GM23338 (cell line): ENCODE measurements at regions not wholly inside any gene's neighbourhood (a gene's known extent, or its start where the extent isn't known, plus 50 kb on each side); places are given as distances from the start of the nearest gene placed in this dataset.

Experiments used
- CTCF ChIP-seq, 2 experiments: fragments of 200-600 bp in 1 of 2; sonication (generic) in 1 of 2; conservative IDR thresholded peaks; 2 replicates each; pipeline versions ENCODE4 v1.5.1 to v1.6.1; 2016 to 2017; ENCODE audit warnings: antibody characterized with exemption in 2 of 2, low read depth in 2 of 2, mild to moderate bottlenecking in 2 of 2, moderate library complexity in 1 of 2
- EZH2 ChIP-seq: fragments of 200-600 bp; sonication (generic); IDR thresholded peaks from one replicate; pipeline ENCODE4 v1.8.0; 2017; ENCODE audit warnings: antibody characterized with exemption, mild to moderate bottlenecking, low read depth; ENCODE audit not compliant: unreplicated experiment
- EZH2phosphoT487 ChIP-seq: fragments of 200-600 bp; sonication (generic); IDR thresholded peaks from one replicate; pipeline ENCODE4 v1.8.1; 2018; ENCODE audit warnings: antibody characterized with exemption; ENCODE audit not compliant: unreplicated experiment
- NANOG ChIP-seq: IDR thresholded peaks from 2 replicates; pipeline ENCODE4 v1.6.1; 2016; ENCODE audit warnings: antibody characterized with exemption, borderline replicate concordance
- REST ChIP-seq: IDR thresholded peaks from one replicate; pipeline ENCODE4 v1.6.1; 2018; ENCODE audit warnings: antibody characterized with exemption; ENCODE audit not compliant: unreplicated experiment
- ZNF114 ChIP-seq: fragments of 250-450 bp; sonication (Bioruptor Pico); IDR thresholded peaks from 2 replicates; pipeline ENCODE4 v1.5.0; 2020; ENCODE audit warnings: mild to moderate bottlenecking, moderate library complexity

- TF ChIP-seq EZH2 (no peak), CTCF (conservative IDR thresholded peaks at IDR 0.05; ENCODE audit: low read depth in 2 of 2) (no peak), EZH2phosphoT487 (no peak), ZNF114 (CRISPR knock-in tag) (no peak), REST (no peak), NANOG (no peak)
These were observed 97.4 kb upstream of the LHCGR start for GRCh38 chr2:48852938-48853337.
